ENCODE measurements at regions not wholly inside any gene's neighbourhood (a gene's known extent, or its start where the extent isn't known, plus 50 kb on each side); places are given as distances from the start of the nearest gene placed in this dataset.

DNA sequence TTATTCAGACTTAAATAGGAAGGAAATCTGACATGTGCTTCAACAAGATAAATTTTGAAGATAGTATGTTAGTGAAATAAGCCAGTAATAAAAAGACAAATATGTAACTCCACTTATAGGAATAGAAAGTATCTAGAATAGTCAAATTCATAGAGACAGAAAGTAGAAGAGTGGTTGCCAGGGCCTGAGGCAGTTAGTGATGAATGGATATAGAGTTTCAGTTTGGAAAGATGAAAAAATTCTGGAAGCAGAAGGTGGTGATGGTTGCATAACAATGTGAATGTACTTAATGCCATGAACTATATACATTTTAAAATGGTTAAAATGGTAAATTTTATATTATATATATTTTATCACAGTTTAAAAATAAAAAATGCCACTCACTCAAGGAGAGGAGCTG, 54.3 kb downstream of the HAND2 start:
- Histone ChIP-seq H3K79me2 (ENCODE audit: insufficient read depth, low read length) (no peaks in the 10 kb centered on the region), H3K4me1 (ENCODE audit: insufficient read depth, low read length) (no peaks in the 10 kb centered on the region), H3K4me3 (ENCODE audit: low read depth in 1 of 2, low read length in 2 of 2) (no peak overlapping the region), H3K9me3 (ENCODE audit: insufficient read depth, low read length, severe bottlenecking) (no peaks in the 10 kb centered on the region), H4K20me1 (ENCODE audit: insufficient read depth, low read length) (no peaks in the 10 kb centered on the region), H3K36me3 (ENCODE audit: insufficient read depth, low read length) (no peaks in the 10 kb centered on the region), H3K27me3 (ENCODE audit: insufficient read depth, low read length, poor library complexity) (no peaks in the 10 kb centered on the region), H3K27ac (ENCODE audit: low read length) (no peak overlapping the region), H3K9ac (ENCODE audit: low read depth, low read length) (no peak overlapping the region), H3K4me2 (ENCODE audit: insufficient read depth, low read length) (no peak overlapping the region), H2AFZ (ENCODE audit: low read depth, low read length) (no peak overlapping the region)
- ATAC-seq (ENCODE audit: insufficient read depth, low read depth) (no peak), DNase-seq (no peak)
- TF ChIP-seq EZH2 (IDR thresholded peaks at IDR 0.05; ENCODE audit: borderline replicate concordance, low read depth, low read length, severe bottlenecking), result no peak
- TF ChIP-seq, protein P1, sequence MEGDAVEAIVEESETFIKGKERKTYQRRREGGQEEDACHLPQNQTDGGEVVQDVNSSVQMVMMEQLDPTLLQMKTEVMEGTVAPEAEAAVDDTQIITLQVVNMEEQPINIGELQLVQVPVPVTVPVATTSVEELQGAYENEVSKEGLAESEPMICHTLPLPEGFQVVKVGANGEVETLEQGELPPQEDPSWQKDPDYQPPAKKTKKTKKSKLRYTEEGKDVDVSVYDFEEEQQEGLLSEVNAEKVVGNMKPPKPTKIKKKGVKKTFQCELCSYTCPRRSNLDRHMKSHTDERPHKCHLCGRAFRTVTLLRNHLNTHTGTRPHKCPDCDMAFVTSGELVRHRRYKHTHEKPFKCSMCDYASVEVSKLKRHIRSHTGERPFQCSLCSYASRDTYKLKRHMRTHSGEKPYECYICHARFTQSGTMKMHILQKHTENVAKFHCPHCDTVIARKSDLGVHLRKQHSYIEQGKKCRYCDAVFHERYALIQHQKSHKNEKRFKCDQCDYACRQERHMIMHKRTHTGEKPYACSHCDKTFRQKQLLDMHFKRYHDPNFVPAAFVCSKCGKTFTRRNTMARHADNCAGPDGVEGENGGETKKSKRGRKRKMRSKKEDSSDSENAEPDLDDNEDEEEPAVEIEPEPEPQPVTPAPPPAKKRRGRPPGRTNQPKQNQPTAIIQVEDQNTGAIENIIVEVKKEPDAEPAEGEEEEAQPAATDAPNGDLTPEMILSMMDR (IDR thresholded peaks at IDR 0.05; ENCODE audit: borderline replicate concordance, extremely low read depth, low read length, poor library complexity, severe bottlenecking), result no peak

DNA sequence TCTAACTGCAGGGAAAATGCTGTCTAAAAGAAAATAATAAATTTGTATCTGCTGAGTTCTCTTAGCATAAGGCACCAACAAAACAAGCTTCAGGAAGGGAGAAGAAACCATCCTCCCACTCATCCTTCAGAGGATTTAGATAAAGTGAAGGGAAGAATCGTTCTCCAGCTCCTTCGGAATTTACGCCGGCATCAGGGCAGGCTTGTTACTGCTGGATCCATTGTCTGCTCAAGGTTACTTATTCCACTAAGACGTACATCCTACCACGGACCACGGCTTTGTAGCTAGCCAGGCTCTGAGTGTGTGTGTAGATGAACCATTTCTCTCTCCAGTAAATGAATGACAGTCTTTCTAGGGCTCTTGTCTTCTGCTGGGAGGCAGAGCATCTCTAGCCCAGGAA, 60.4 kb downstream of the HAND2 start:
- no peak for DNase-seq
- no peak overlapping the region for H3K27ac ChIP-seq (ENCODE audit: low read length)
- no peaks in the 10 kb centered on the region for H3K36me3 ChIP-seq (ENCODE audit: insufficient read depth, low read length)
- H3K9ac ChIP-seq (ENCODE audit: low read depth, low read length), result no peak overlapping the region
- no peak overlapping the region for H3K4me2 ChIP-seq (ENCODE audit: insufficient read depth, low read length)
- no peak for TF ChIP-seq EZH2 (IDR thresholded peaks at IDR 0.05; ENCODE audit: borderline replicate concordance, low read depth, low read length, severe bottlenecking)
- TF ChIP-seq, protein P1 (IDR thresholded peaks at IDR 0.05; ENCODE audit: borderline replicate concordance, extremely low read depth, low read length, poor library complexity, severe bottlenecking), result no peak
- no peak overlapping the region for H2AFZ ChIP-seq (ENCODE audit: low read depth, low read length)
- no peaks in the 10 kb centered on the region for H3K9me3 ChIP-seq (ENCODE audit: insufficient read depth, low read length, severe bottlenecking)
- H3K4me1 ChIP-seq (ENCODE audit: insufficient read depth, low read length), result no peaks in the 10 kb centered on the region
- H4K20me1 ChIP-seq (ENCODE audit: insufficient read depth, low read length), result no peaks in the 10 kb centered on the region
- no peaks in the 10 kb centered on the region for H3K27me3 ChIP-seq (ENCODE audit: insufficient read depth, low read length, poor library complexity)
- ATAC-seq (ENCODE audit: insufficient read depth, low read depth), result no peak
- no peaks in the 10 kb centered on the region for H3K79me2 ChIP-seq (ENCODE audit: insufficient read depth, low read length)
- no peak overlapping the region for H3K4me3 ChIP-seq (ENCODE audit: low read depth in 1 of 2, low read length in 2 of 2)

DNA sequence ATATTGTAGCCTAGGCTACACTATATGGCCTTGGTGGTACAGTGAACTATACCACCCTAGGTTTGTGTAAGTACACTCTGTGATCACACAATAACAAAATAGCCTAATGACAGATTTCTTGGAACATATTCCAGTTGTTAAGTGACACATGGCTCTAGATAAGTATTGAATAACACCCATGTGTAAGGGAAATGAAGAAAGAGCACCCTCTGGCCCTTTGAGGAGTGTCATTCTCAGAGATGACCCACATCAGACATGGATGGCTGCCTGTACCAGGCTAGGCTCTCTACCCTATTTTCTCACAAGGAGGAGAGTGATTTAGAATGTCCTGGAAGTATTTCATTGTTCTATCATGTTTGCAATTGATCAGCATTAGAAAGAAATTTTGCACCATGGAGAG, 61.7 kb downstream of the HAND2 start:
- no peaks in the 10 kb centered on the region for H3K36me3 ChIP-seq (ENCODE audit: insufficient read depth, low read length)
- DNase-seq (no peak), ATAC-seq (ENCODE audit: insufficient read depth, low read depth) (no peak)
- H3K9ac ChIP-seq (ENCODE audit: low read depth, low read length), result no peak overlapping the region
- TF ChIP-seq EZH2 (IDR thresholded peaks at IDR 0.05; ENCODE audit: borderline replicate concordance, low read depth, low read length, severe bottlenecking), result no peak
- TF ChIP-seq, protein P1 (IDR thresholded peaks at IDR 0.05; ENCODE audit: borderline replicate concordance, extremely low read depth, low read length, poor library complexity, severe bottlenecking), result no peak
- H3K9me3 ChIP-seq (ENCODE audit: insufficient read depth, low read length, severe bottlenecking), result no peaks in the 10 kb centered on the region
- no peaks in the 10 kb centered on the region for H3K27me3 ChIP-seq (ENCODE audit: insufficient read depth, low read length, poor library complexity)
- no peaks in the 10 kb centered on the region for H3K79me2 ChIP-seq (ENCODE audit: insufficient read depth, low read length)
- no peak overlapping the region for H3K4me2 ChIP-seq (ENCODE audit: insufficient read depth, low read length)
- no peak overlapping the region for H3K27ac ChIP-seq (ENCODE audit: low read length)
- H4K20me1 ChIP-seq (ENCODE audit: insufficient read depth, low read length), result no peaks in the 10 kb centered on the region
- no peak overlapping the region for H2AFZ ChIP-seq (ENCODE audit: low read depth, low read length)
- no peak overlapping the region for H3K4me3 ChIP-seq (ENCODE audit: low read depth in 1 of 2, low read length in 2 of 2)
- H3K4me1 ChIP-seq (ENCODE audit: insufficient read depth, low read length), result no peaks in the 10 kb centered on the region

DNA sequence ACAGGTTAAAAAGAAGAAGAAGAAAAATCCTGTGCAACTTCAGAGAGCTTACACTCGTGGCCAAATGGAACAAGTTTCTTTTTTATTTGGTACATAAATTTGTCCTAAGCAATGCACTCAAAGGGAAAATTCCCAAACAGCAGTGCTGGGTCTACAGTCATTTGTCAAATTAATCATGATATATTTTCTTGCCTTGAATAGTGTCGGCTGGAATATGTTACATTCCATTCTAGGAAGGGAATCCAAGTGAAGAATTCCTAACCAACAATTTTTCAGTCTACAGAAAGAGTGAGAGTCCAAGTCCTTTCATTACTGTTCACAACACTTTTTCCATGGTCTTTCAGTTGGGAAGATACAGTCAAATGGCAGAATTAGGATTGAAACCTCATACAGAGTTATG, 63.9 kb downstream of the HAND2 start:
- H3K9me3 ChIP-seq (ENCODE audit: insufficient read depth, low read length, severe bottlenecking), result no peaks in the 10 kb centered on the region
- DNase-seq, result no peak
- no peak overlapping the region for H3K27ac ChIP-seq (ENCODE audit: low read length)
- no peaks in the 10 kb centered on the region for H3K4me1 ChIP-seq (ENCODE audit: insufficient read depth, low read length)
- H3K9ac ChIP-seq (ENCODE audit: low read depth, low read length), result no peak overlapping the region
- no peaks in the 10 kb centered on the region for H3K27me3 ChIP-seq (ENCODE audit: insufficient read depth, low read length, poor library complexity)
- no peaks in the 10 kb centered on the region for H3K79me2 ChIP-seq (ENCODE audit: insufficient read depth, low read length)
- H4K20me1 ChIP-seq (ENCODE audit: insufficient read depth, low read length), result no peaks in the 10 kb centered on the region
- no peaks in the 10 kb centered on the region for H3K36me3 ChIP-seq (ENCODE audit: insufficient read depth, low read length)
- ATAC-seq (ENCODE audit: insufficient read depth, low read depth), result no peak
- no peak overlapping the region for H3K4me2 ChIP-seq (ENCODE audit: insufficient read depth, low read length)
- no peak overlapping the region for H3K4me3 ChIP-seq (ENCODE audit: low read depth in 1 of 2, low read length in 2 of 2)
- no peak overlapping the region for H2AFZ ChIP-seq (ENCODE audit: low read depth, low read length)
- TF ChIP-seq, protein P1 (IDR thresholded peaks at IDR 0.05; ENCODE audit: borderline replicate concordance, extremely low read depth, low read length, poor library complexity, severe bottlenecking), result no peak
- TF ChIP-seq EZH2 (IDR thresholded peaks at IDR 0.05; ENCODE audit: borderline replicate concordance, low read depth, low read length, severe bottlenecking), result no peak
